SK-N-SH (cell line): ENCODE measurements at regions not wholly inside any gene's neighbourhood (a gene's known extent, or its start where the extent isn't known, plus 50 kb on each side); places are given as distances from the start of the nearest gene placed in this dataset.

ENCODE experiments used
- CTCF ChIA-PET: fragments of 300-600, 350-600 bp; formaldehyde crosslinking; extraction: SDS; loops from one replicate; lab custom pipeline; 2021; lab: Yijun Ruan, JAX
- POLR2A ChIA-PET: fragments of 350-600 bp; sonication (Branson Sonifier 250); formaldehyde crosslinking; extraction: SDS; loops from one replicate; lab custom pipeline; 2020; ENCODE audit warnings: antibody characterized with exemption, inconsistent platforms; lab: Yijun Ruan, JAX
- DNase-seq: peaks from one replicate; pipeline ENCODE4 v3.0.0; 2012
- H2AFZ ChIP-seq: fragments of 200-600 bp; sonication (generic); 2 replicates; pipeline ENCODE4 v1.8.1; 2016; ENCODE audit warnings: antibody characterized with exemption, mild to moderate bottlenecking, low read depth
- H3F3A ChIP-seq: fragments of 200-600 bp; sonication (generic); replicated peaks from 2 replicates; pipeline ENCODE3; 2016; ENCODE audit warnings: antibody characterized with exemption, mild to moderate bottlenecking; ENCODE audit not compliant: insufficient read depth
- H3K27ac ChIP-seq, 2 experiments: fragments of 200-500 bp in 1 of 2; fragments of 200-600 bp in 1 of 2; sonication (Bioruptor generic) in 1 of 2; sonication (generic), shearing (Covaris generic) in 1 of 2; 2 replicates each; pipeline versions ENCODE4 v1.5.1 to v1.6.1; 2014 to 2016; ENCODE audit warnings: low read depth in 2 of 2, inconsistent platforms in 1 of 2, low read length in 1 of 2, mild to moderate bottlenecking in 1 of 2, mixed read lengths in 1 of 2
- H3K27me3 ChIP-seq: fragments of 200-600 bp; sonication (generic), shearing (Covaris generic); 2 replicates; pipeline ENCODE4 v1.6.1; 2016; ENCODE audit warnings: mixed run types; ENCODE audit not compliant: insufficient read depth
- H3K36me3 ChIP-seq, 2 experiments: fragments of 200-500 bp in 1 of 2; fragments of 200-600 bp in 1 of 2; sonication (Bioruptor generic) in 1 of 2; sonication (generic) in 1 of 2; replicated peaks in 1 of 2; 2 replicates each; pipeline versions ENCODE3 to v1.5.1; 2014 to 2016; ENCODE audit warnings: low read length in 1 of 2, mild to moderate bottlenecking in 1 of 2; ENCODE audit not compliant: insufficient read depth in 2 of 2, control insufficient read depth in 1 of 2
- H3K4me1 ChIP-seq, 2 experiments: fragments of 200-500 bp in 1 of 2; fragments of 200-600 bp in 1 of 2; sonication (Bioruptor generic) in 1 of 2; sonication (generic), shearing (Covaris generic) in 1 of 2; 2 replicates each; pipeline versions ENCODE4 v1.5.1 to v1.6.1; 2014 to 2016; ENCODE audit warnings: low read depth in 1 of 2, low read length in 1 of 2, mixed run types in 1 of 2; ENCODE audit not compliant: insufficient read depth in 2 of 2, control insufficient read depth in 1 of 2
- H3K4me2 ChIP-seq: fragments of 200-600 bp; sonication (generic), shearing (Covaris generic); 2 replicates; pipeline ENCODE4 v1.6.1; 2017; ENCODE audit warnings: mixed run types
- H3K4me3 ChIP-seq, 2 experiments: fragments of 200-500 bp in 1 of 2; fragments of 200-600 bp in 1 of 2; sonication (Bioruptor generic) in 1 of 2; sonication (generic), shearing (Covaris generic) in 1 of 2; 2 replicates each; pipeline versions ENCODE4 v1.5.1 to v1.8.1; 2014 to 2016; ENCODE audit warnings: low read depth in 2 of 2, inconsistent platforms in 1 of 2, low read length in 1 of 2, mild to moderate bottlenecking in 1 of 2, mixed read lengths in 1 of 2, moderate library complexity in 1 of 2
- H3K79me2 ChIP-seq: fragments of 200-600 bp; sonication (generic); 2 replicates; pipeline ENCODE4 v1.8.1; 2017; ENCODE audit warnings: mild to moderate bottlenecking; ENCODE audit not compliant: insufficient read depth
- H3K9ac ChIP-seq: fragments of 200-600 bp; sonication (generic); 2 replicates; pipeline ENCODE4 v1.6.1; 2017; ENCODE audit warnings: mixed run types
- H3K9me2 ChIP-seq: fragments of 200-600 bp; sonication (generic); 2 replicates; pipeline ENCODE4 v1.6.1; 2017; ENCODE audit warnings: mixed run types
- H3K9me3 ChIP-seq: fragments of 200-600 bp; sonication (generic); 2 replicates; pipeline ENCODE4 v1.6.1; 2017; ENCODE audit warnings: mixed run types, mild to moderate bottlenecking, moderate library complexity
- H4K20me1 ChIP-seq: fragments of 200-600 bp; sonication (generic); 2 replicates; pipeline ENCODE4 v1.6.1; 2017; ENCODE audit warnings: mild to moderate bottlenecking, mixed run types; ENCODE audit not compliant: insufficient read depth
- CHD2 ChIP-seq: fragments of 150-350 bp; IDR thresholded peaks from 2 replicates; pipeline ENCODE4 v1.6.1; 2018; ENCODE audit warnings: low read length; ENCODE audit not compliant: partially characterized antibody
- ELF1 ChIP-seq: IDR thresholded peaks from 2 replicates; pipeline ENCODE4 v1.4.0; 2012
- EP300 ChIP-seq, 2 experiments: IDR thresholded peaks; 2 replicates each; pipeline versions ENCODE4 v1.4.0 to v1.6.1; 2012; ENCODE audit warnings: borderline replicate concordance in 1 of 2, low read depth in 1 of 2, low read length in 1 of 2
- EZH2phosphoT487 ChIP-seq: fragments of 200-600 bp; sonication (generic); IDR thresholded peaks from 2 replicates; pipeline ENCODE4 v1.6.1; 2017; ENCODE audit warnings: low read depth, mixed run types, mild to moderate bottlenecking, antibody characterized with exemption, moderate library complexity, borderline replicate concordance
- GATA2 ChIP-seq: sonication (generic); formaldehyde crosslinking; IDR thresholded peaks from 2 replicates; pipeline ENCODE4 v1.5.0; 2020; ENCODE audit warnings: mild to moderate bottlenecking, missing genetic modification reagents
- IRF3 ChIP-seq: fragments of 150-350 bp; IDR thresholded peaks from 2 replicates; pipeline ENCODE4 v1.6.1; 2016; ENCODE audit warnings: mild to moderate bottlenecking, low read depth, low read length
- JUND ChIP-seq: IDR thresholded peaks from 2 replicates; pipeline ENCODE4 v1.4.0; 2012
- MAX ChIP-seq: IDR thresholded peaks from 2 replicates; pipeline ENCODE4 v1.4.0; 2012; ENCODE audit warnings: low read depth
- MEF2A ChIP-seq: IDR thresholded peaks from 2 replicates; pipeline ENCODE4 v1.4.0; 2012; ENCODE audit warnings: low read depth, borderline replicate concordance
- MXI1 ChIP-seq: IDR thresholded peaks from 2 replicates; pipeline ENCODE4 v1.6.1; 2012; ENCODE audit warnings: mild to moderate bottlenecking, low read depth, low read length, improper control_type of control experiment
- NRF1 ChIP-seq: IDR thresholded peaks from 2 replicates; pipeline ENCODE4 v1.6.1; 2012; ENCODE audit warnings: low read depth, mild to moderate bottlenecking, low read length
- RAD21 ChIP-seq: IDR thresholded peaks from 2 replicates; pipeline ENCODE4 v1.6.1; 2012; ENCODE audit warnings: mild to moderate bottlenecking, low read length
- RCOR1 ChIP-seq: fragments of 150-350 bp; IDR thresholded peaks from 2 replicates; pipeline ENCODE4 v1.6.1; 2017; ENCODE audit warnings: antibody characterized with exemption, low read length
- REST ChIP-seq: IDR thresholded peaks from 2 replicates; pipeline ENCODE4 v1.6.1; 2012; ENCODE audit warnings: mild to moderate bottlenecking, low read depth, low read length, moderate library complexity
- WGBS: methylation state at CpG from one replicate; pipeline ENCODE4 v1.1.6; 2017; ENCODE audit warnings: low lambda C conversion rate; 5-methylcytosine and 5-hydroxymethylcytosine counted together

GRCh38 chr1:90210633-90211491 lies 216.0 kb downstream of the ZNF326 start:
- H3K4me1 ChIP-seq = no peaks in the 10 kb centered on the region
- no peak overlapping the region for H3K4me3 ChIP-seq
- no peaks in the 10 kb centered on the region for H3K9me2 ChIP-seq
- H4K20me1 ChIP-seq = no peaks in the 10 kb centered on the region
- CTCF ChIA-PET = no interaction called here
- DNase-seq = no peak
- no peak overlapping the region for H3K9ac ChIP-seq
- H3K27me3 ChIP-seq = no peaks in the 10 kb centered on the region; the same call in 1 of the 2 replicates
- H3K9me3 ChIP-seq = no peaks in the 10 kb centered on the region
- 18% methylated on average over 6 of the region's 6 CpGs for WGBS
- H2AFZ ChIP-seq = no peak overlapping the region
- H3K4me2 ChIP-seq = no peak overlapping the region
- no peaks in the 10 kb centered on the region for H3K36me3 ChIP-seq
- H3F3A ChIP-seq = no peaks in the 10 kb centered on the region
- no peak overlapping the region for H3K27ac ChIP-seq
- POLR2A ChIA-PET = no interaction called here
- TF ChIP-seq MXI1 = no peak
- no peak for TF ChIP-seq CHD2
- TF ChIP-seq RAD21 = no peak
- TF ChIP-seq MEF2A = no peak
- TF ChIP-seq NRF1 = no peak
- no peak for TF ChIP-seq JUND
- TF ChIP-seq GATA2 (CRISPR knock-in tag) = no peak
- no peak for TF ChIP-seq MAX
- no peak for TF ChIP-seq RCOR1
- TF ChIP-seq REST = no peak
- no peak for TF ChIP-seq ELF1
- TF ChIP-seq, all 33 proteins: peak for 0
- no peaks in the 10 kb centered on the region for H3K79me2 ChIP-seq

- Histone ChIP-seq H3K79me2 (no peaks in the 10 kb centered on the region), H3K9me2 (no peaks in the 10 kb centered on the region), H4K20me1 (no peaks in the 10 kb centered on the region), H3K27me3 (no peaks in the 10 kb centered on the region; the same call in 1 of the 2 replicates), H3K36me3 (no peaks in the 10 kb centered on the region), H3F3A (no peaks in the 10 kb centered on the region), H3K4me2 (no peak overlapping the region), H3K9me3 (no peaks in the 10 kb centered on the region), H2AFZ (no peak overlapping the region), H3K9ac (no peak overlapping the region), H3K4me3 (no peak overlapping the region), H3K27ac (no peak overlapping the region), H3K4me1 (no peaks in the 10 kb centered on the region)
- DNase-seq = no peak
- WGBS = 13% methylated on average over 5 of the region's 5 CpGs
- TF ChIP-seq IRF3 = no peak
- TF ChIP-seq EP300 (IDR thresholded peaks at IDR 0.05; ENCODE audit: borderline replicate concordance in 1 of 2, low read depth in 1 of 2, low read length in 1 of 2) = no peak
- no peak for TF ChIP-seq EZH2phosphoT487
- POLR2A ChIA-PET = no interaction called here
- CTCF ChIA-PET = no interaction called here
These were observed 214.0 kb downstream of the ZNF326 start for GRCh38 chr1:90208949-90209348.
